Left lobe of liver (tissue), 2 donors: ENCODE measurements at regions not wholly inside any gene's neighbourhood (a gene's known extent, or its start where the extent isn't known, plus 50 kb on each side); places are given as distances from the start of the nearest gene placed in this dataset.

Source experiments
- ATAC-seq: fragments of 200-7000 bp; cut with Tn5 transposase; one replicate; pipeline ENCODE4 v1.9.1; 2020; ENCODE audit warnings: mild to moderate bottlenecking, moderate library complexity
- DNase-seq: peaks from one replicate; pipeline ENCODE4 v3.0.0-alpha.2; 2020; ENCODE audit warnings: low spot score
- donor health status: DM: no; HTN: no; CAD: no; lungs with moderate emphysema.
- donor health status: DM: no; HTN: yes; CAD: no.

- no peak for ATAC-seq
- no peak for DNase-seq
Measured at GRCh38 chr2:128817171-128817570, 498.5 kb upstream of the HS6ST1 start.

GRCh38 chr2:128817813-128818212 is 499.1 kb upstream of the HS6ST1 start:
- DNase-seq = no peak
- ATAC-seq = no peak

GRCh38 chr2:128818248-128818647 is 499.6 kb upstream of the HS6ST1 start:
- DNase-seq = no peak
- no peak for ATAC-seq

- DNase-seq (no peak), ATAC-seq (no peak)
Measured at GRCh38 chr2:128818704-128819491, 500.2 kb upstream of the HS6ST1 start.

GRCh38 chr2:128820452-128820851 is 501.8 kb upstream of the HS6ST1 start:
- ATAC-seq (no peak), DNase-seq (no peak)

GRCh38 chr2:128821010-128821409 is 502.3 kb upstream of the HS6ST1 start:
- no peak for ATAC-seq
- DNase-seq = no peak

- DNase-seq = no peak
- no peak for ATAC-seq
Measured at GRCh38 chr2:128832946-128833663, 514.4 kb upstream of the HS6ST1 start.

- ATAC-seq (no peak), DNase-seq (no peak)
Measured at GRCh38 chr2:128833664-128834027, 515.0 kb upstream of the HS6ST1 start.

GRCh38 chr2:128834207-128834879 is 515.7 kb upstream of the HS6ST1 start:
- ATAC-seq (no peak), DNase-seq (no peak)

GRCh38 chr2:128834880-128835252 is 516.2 kb upstream of the HS6ST1 start:
- ATAC-seq (no peak), DNase-seq (no peak)

- DNase-seq = no peak
- no peak for ATAC-seq
Measured at GRCh38 chr2:128835342-128835855, 516.7 kb upstream of the HS6ST1 start.

GRCh38 chr2:128835974-128836373 is 517.3 kb upstream of the HS6ST1 start:
- ATAC-seq = no peak
- DNase-seq = no peak

GRCh38 chr2:128836559-128837100 is 518.0 kb upstream of the HS6ST1 start:
- DNase-seq (no peak), ATAC-seq (no peak)

- DNase-seq = no peak
- no peak for ATAC-seq
Measured at GRCh38 chr2:128838244-128838643, 519.6 kb upstream of the HS6ST1 start.

- DNase-seq (no peak), ATAC-seq (no peak)
Measured at GRCh38 chr2:128841803-128842202, 523.1 kb upstream of the HS6ST1 start.

- DNase-seq (no peak), ATAC-seq (no peak)
Measured at GRCh38 chr2:128867311-128867710, 548.6 kb upstream of the HS6ST1 start.

- no peak for DNase-seq
- no peak for ATAC-seq
Measured at GRCh38 chr2:128867936-128868636, 549.4 kb upstream of the HS6ST1 start.

- no peak for DNase-seq
- no peak for ATAC-seq
Measured at GRCh38 chr2:128868686-128869551, 550.3 kb upstream of the HS6ST1 start.

- ATAC-seq (no peak), DNase-seq (no peak)
Measured at GRCh38 chr2:128874608-128875007, 555.9 kb upstream of the HS6ST1 start.
